ENCODE measurements at regions not wholly inside any gene's neighbourhood (a gene's known extent, or its start where the extent isn't known, plus 50 kb on each side); places are given as distances from the start of the nearest gene placed in this dataset.

DNA sequence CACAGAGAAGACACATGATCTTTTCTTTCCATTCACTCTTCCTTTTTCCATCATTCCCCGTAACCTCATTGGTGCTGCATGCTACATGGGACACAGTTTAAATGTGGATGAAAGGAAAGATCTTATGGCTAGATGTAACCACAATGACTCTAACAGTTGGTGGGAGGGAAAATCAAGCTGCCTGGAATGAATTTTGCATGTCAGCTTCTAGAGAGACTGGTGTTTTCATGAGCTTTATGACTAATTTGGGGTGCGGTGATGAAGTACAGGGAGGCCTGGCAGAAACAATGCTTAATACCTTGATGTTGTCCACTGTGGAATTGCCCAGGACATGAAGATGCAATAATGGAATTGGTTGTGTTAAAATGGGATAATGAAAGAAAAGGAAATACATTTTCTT is 55.9 kb upstream of the MYO10 start:
- H3K4me1 ChIP-seq (ENCODE audit: control insufficient read depth, extremely low read depth, insufficient read depth, low read length), result peaks cover 41% of the 10 kb centered on the region
- peak overlapping the region; percentile 66 for H3K4me2 ChIP-seq (ENCODE audit: insufficient read depth, low read length)
- intact Hi-C loops (cut with micrococcal nuclease) (loop anchor here (1.0 to 5.0 kb wide), 2 partner anchors 9 to 195 kb away; no protein-coding TSS in a partner anchor), dilution Hi-C loops (cut with MboI; ENCODE audit: extremely low pct_ligation_motif_present, low sequenced_read_pairs) (no loop called here)
- DNase-seq (ENCODE audit: low read depth, low spot score) (peak; percentile 56), FAIRE-seq (no peak)
- ChIA-PET POLR2A (interaction anchor here (0.7 to 1.7 kb wide), 3 partner anchors 9 to 45 kb away, joined by 3 to 8 read pairs (median 7); no protein-coding TSS in a partner anchor), CTCF (interaction anchor here (0.9 to 4.4 kb wide), 8 partner anchors 9 to 140 kb away, joined by 3 to 34 read pairs (median 5); partner anchors contain the start of gene MYO10)
- H3K27ac ChIP-seq (ENCODE audit: insufficient read depth, low read depth, low read length), result peak overlapping the region; percentile 76
- H3K9me1 ChIP-seq (replicated peaks; ENCODE audit: control insufficient read depth, extremely low read depth, insufficient read depth, low read length), result no peaks in the 10 kb centered on the region
- H3K27me3 ChIP-seq (ENCODE audit: control insufficient read depth in 2 of 2, insufficient read depth in 2 of 2, low read length in 2 of 2), result no peaks in the 10 kb centered on the region
- BruUV-seq (replicated peaks), result no TSS peak
- peak overlapping the region; percentile 72 for H2AFZ ChIP-seq (ENCODE audit: low read depth, low read length)
- H3K36me3 ChIP-seq (ENCODE audit: control insufficient read depth in 2 of 2, extremely low read depth in 1 of 2, insufficient read depth in 2 of 2, low read length in 2 of 2), result no peaks in the 10 kb centered on the region
- no peak overlapping the region for H3K4me3 ChIP-seq (replicated peaks in 1 of 3; ENCODE audit: insufficient read depth in 1 of 3, low read depth in 1 of 3, low read length in 3 of 3)
- TF ChIP-seq FOS (IDR thresholded peaks at IDR 0.05; ENCODE audit: borderline replicate concordance, insufficient read depth, low read length) (no peak), JUN (IDR thresholded peaks at IDR 0.05; ENCODE audit: borderline replicate concordance, insufficient read depth, insufficient read length, low read depth) (no peak), MYC (IDR thresholded peaks at IDR 0.05; ENCODE audit: low read depth, low read length) (no peak), GATA2 (IDR thresholded peaks at IDR 0.05; ENCODE audit: insufficient read depth, insufficient read length, low read depth, low read length) (no peak), POLR2AphosphoS5 (IDR thresholded peaks at IDR 0.05; ENCODE audit: insufficient read depth, low read depth, low read length) (no peak), POLR2A (IDR thresholded peaks at IDR 0.05; ENCODE audit: low read depth, low read length) (no peak), EZH2 (IDR thresholded peaks at IDR 0.05; ENCODE audit: borderline replicate concordance, low read depth, low read length, severe bottlenecking) (no peak)
- TF ChIP-seq, protein P1, sequence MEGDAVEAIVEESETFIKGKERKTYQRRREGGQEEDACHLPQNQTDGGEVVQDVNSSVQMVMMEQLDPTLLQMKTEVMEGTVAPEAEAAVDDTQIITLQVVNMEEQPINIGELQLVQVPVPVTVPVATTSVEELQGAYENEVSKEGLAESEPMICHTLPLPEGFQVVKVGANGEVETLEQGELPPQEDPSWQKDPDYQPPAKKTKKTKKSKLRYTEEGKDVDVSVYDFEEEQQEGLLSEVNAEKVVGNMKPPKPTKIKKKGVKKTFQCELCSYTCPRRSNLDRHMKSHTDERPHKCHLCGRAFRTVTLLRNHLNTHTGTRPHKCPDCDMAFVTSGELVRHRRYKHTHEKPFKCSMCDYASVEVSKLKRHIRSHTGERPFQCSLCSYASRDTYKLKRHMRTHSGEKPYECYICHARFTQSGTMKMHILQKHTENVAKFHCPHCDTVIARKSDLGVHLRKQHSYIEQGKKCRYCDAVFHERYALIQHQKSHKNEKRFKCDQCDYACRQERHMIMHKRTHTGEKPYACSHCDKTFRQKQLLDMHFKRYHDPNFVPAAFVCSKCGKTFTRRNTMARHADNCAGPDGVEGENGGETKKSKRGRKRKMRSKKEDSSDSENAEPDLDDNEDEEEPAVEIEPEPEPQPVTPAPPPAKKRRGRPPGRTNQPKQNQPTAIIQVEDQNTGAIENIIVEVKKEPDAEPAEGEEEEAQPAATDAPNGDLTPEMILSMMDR (IDR thresholded peaks at IDR 0.05; ENCODE audit: extremely low read depth in 1 of 2, insufficient read depth in 1 of 2, low read depth in 1 of 2, low read length in 2 of 2), result no peak
- TF ChIP-seq, protein P2, sequence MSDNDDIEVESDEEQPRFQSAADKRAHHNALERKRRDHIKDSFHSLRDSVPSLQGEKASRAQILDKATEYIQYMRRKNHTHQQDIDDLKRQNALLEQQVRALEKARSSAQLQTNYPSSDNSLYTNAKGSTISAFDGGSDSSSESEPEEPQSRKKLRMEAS (IDR thresholded peaks at IDR 0.05; ENCODE audit: insufficient read depth, insufficient read length), result no peak
- no peaks in the 10 kb centered on the region for H3K79me2 ChIP-seq (ENCODE audit: control insufficient read depth, insufficient read depth, low read length)
- no peaks in the 10 kb centered on the region for H4K20me1 ChIP-seq (replicated peaks; ENCODE audit: control insufficient read depth, extremely low read depth, insufficient read depth, low read length)
- no peaks in the 10 kb centered on the region for H3K9me3 ChIP-seq (replicated peaks; ENCODE audit: control insufficient read depth, insufficient read depth, low read length)
- peak overlapping the region; percentile 1 for H3K9ac ChIP-seq (replicated peaks; ENCODE audit: extremely low read depth, insufficient read depth, low read length)

All from endothelial cell of umbilical vein (primary cell).